Stimulated activated CD4-positive, alpha-beta T cell treated with anti-CD3 and anti-CD28 coated beads, Interleukin-4, amount 100 ng/mL, for 4 hours (primary cell): ENCODE measurements at regions not wholly inside any gene's neighbourhood (a gene's known extent, or its start where the extent isn't known, plus 50 kb on each side); places are given as distances from the start of the nearest gene placed in this dataset.

Source experiments
- DNase-seq, 2 experiments: peaks; one replicate each; pipeline ENCODE4 v3.0.0-alpha.2; 2020

DNA sequence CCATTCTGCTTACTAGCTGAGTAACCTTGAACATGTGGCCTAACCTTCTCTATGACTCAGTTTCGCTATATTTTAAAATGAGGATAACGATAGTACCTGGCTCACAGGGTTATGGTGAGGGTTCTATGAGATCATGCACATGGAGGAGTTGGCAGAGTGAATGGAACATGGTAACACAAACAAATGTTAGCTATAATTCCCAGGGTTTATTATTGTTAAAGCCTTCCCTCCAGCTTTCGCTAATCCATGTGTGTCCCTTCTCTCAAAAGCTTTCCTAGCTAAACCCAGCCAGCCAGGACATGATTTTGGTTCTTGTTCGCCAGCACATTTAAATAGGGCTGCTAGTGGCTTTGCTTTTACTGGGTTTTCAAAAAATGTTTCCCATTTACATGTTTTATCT is 361.0 kb upstream of the NFE2L3 start:
- DNase-seq, result no peak

DNA sequence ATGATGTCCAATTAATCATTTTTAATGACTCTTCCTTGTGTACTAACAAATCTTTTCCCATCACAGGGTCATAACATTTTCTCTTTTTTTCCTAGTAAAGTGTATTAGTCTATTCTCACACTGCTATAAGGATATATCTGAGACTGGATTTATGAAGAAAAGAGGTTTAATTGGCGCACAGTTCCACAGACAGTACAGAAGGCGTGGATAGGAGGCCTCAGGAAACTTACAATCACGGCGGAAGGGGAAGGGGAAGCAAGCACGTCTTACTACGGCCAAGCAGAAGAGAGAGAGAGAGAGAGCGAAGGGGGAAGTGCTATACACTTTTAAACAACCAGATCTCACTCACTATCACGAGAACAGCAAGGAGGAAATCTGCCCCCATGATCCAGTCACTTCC is 359.4 kb upstream of the NFE2L3 start:
- no peak for DNase-seq

DNA sequence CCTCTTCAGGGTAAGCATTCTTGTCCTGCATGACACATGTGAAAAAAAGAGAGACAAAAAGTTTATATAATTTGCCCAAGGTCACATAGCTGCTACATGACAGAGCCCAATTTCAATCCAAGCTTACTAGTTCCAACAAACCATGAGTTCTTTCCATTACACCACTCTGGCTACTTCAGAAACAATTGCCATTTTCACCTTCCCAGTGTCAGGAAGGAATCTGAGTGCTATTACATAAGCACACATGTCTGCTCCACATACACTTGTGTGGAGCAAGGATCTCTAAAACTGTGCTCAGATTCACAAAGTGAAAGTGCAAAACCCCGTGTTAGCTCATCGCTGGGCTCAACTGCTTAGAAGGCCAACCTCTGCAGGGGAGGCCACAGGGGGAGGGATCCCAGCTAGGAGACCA is 356.2 kb upstream of the NFE2L3 start:
- DNase-seq, result no peak

DNA sequence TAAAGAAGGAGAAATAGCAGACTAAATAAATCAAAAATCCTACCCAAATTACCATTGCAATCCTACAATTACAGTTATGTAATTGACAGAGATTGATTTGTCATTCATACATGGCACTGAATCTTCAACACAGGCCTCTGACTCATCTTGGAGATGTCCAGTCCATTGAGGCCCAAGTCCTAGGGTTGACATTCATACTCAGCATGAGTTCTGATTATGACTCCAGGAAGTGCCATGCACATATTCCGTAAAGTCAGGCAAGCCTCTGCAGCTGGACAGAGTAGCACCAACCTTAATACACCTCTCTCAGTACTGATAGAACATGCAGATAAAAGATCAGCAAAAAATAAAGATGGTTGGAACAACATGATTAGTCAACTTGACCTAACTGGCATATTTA is 353.7 kb upstream of the NFE2L3 start:
- no peak for DNase-seq

DNA sequence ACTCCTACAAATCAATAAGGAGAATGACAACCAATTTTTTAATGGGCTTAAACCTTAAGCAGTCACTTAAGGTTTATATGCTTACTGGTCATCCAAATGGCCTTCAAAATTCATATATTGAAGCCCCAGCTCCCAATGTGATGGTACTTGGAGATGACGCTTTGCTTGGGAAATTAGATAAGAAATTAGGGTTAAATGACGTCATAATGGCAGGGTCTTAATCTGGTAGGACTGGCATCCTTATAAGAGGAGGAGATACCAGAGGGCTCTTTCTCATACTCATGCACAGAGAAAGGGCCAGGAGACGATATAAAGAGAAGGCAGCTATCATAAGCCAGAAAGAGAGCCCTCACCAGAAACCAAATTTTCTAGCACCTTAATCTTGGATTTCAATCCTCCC is 350.8 kb upstream of the NFE2L3 start:
- DNase-seq, result no peak

DNA sequence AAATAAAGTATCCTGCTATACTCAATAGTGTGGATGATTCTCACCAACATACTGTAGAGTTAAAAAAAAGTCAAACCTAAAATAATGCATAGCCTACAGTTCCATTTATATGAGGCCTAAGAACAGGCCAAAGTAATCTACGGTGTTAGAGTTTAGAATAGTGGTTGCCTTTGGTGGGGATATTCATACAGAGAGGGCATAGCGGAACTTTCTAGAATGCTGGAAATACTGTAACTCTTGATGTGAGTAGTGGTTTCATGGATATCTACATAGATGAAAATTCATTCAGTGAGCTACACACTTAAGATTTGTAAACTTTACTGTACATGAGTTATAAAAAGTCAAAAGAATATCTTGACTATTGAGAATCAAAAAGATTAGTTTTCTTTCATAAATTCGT is 349.9 kb upstream of the NFE2L3 start:
- no peak for DNase-seq

DNA sequence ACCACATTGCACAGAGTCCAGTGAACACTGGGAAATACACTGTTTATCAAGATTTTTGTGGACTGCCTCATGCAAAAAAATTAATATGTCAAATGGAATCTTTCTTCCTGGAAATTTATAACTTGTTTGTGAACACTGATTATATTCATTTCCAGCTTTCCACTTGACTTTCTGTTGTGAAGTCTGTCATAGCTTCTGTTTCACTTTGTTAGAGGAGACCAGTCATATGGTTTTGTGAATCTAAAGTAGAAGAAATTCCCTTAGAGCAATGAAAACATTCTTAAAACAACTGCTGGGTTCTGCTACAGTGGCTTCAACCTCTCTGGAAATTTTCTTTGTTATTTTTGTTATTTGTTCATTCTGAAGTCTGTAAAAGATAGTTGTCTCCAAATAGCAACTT is 349.5 kb upstream of the NFE2L3 start:
- no peak for DNase-seq

DNA sequence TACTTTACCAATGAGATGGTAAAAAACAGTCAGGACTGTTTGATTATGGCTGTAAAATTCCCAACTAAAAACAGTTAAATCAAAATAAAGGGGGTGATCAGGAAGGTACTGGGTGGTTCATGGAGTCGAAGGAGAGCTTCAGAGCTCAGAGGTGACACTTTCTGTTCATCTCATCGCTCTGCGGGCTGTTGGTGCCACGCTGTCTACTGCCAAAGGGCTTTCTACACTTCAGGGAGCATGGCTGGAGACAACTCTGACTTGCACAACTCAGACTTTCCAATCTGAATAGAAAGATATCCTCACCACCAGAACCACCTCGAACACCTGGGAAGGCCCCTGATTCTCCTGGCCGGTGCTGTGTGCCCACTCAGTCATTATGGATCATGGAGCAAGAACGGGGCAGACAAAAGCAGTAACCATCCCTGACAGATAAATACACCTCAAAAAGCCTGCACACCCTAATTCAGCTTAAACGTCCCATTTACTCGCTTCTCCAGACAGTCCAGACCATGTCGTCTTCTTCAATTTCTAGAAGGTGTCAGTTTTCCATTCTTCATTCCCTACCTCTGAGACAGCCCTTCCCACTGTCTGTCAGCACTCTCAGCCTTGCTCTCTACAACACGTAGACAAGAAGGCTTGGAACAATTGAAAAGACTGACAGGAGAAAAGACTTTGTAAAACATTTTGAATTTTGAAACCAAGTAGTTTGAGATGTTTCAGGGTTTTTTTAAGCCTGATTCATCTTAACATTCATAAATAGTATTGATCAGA is 348.7 kb upstream of the NFE2L3 start:
- DNase-seq, result no peak

DNA sequence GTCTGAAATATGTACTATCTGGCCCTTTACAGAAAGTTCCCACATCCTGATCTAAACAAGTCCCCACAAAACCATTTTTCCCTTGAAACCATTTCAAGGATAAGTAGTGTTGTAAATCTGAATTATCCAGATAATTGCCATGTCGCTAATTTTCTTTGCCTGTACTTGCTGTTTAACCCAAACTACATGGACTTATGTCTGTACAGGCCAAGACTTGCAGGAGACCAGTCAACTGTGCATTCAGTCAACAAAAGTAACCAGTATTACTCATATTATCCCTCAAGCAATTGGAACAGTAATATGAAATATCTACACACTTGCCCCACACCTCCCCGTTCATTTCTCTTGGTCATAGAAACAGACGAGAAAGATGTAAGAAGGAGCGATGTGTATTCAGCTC is 347.8 kb upstream of the NFE2L3 start:
- no peak for DNase-seq

DNA sequence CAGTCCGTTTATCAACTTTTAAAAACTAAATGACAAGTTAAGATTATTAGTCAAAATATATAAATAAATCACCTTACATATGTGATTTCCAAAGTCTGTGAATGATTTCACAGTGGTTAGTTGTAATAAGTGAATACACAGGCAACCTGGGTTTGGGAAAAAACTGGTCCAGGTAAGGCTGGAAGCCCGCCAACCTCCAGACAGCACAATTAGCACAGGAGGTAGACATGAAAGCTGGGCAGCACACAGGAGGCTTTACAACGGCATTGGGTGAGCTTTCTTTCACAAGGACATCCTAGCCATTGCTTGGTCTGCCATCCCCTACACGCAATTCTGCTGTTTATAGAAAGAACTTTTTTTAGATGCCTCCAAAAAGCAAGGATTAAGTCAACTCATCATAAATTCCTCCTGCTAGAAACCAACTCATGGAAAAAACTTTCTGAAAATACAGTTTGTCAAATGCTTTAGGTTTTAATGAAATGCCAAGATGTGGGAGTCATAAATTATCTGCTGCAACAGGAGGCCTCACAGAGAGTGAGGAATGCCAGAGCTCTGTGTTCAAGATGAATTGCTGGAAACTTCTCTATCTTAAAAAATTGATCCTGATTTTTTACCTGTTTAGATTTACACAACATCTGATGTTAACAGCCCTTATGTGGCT is 346.8 kb upstream of the NFE2L3 start:
- no peak for DNase-seq

DNA sequence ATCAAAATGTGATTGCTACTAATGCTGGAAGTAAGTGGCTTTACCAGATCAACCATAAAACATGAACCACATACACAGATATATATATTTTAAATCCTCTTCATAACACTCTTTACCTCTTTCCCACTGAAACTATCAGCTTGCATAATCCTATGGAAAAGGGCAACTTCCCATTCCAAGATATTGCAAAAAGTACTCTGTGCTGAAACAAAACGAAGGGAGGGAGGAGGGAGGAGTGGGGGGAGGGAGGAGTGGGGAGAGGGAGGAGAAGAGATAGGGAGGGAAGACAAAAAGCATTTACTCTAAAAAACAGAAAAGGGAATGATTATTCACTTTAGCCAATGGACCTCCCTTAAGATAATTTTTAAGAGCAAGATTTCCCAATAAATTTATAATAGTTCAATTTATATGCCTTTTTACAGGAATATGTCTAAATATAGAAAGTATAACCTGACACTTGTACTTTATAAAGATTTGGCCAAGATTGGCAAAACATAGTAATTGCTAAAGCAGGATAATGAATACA is 344.8 kb upstream of the NFE2L3 start:
- no peak for DNase-seq

DNA sequence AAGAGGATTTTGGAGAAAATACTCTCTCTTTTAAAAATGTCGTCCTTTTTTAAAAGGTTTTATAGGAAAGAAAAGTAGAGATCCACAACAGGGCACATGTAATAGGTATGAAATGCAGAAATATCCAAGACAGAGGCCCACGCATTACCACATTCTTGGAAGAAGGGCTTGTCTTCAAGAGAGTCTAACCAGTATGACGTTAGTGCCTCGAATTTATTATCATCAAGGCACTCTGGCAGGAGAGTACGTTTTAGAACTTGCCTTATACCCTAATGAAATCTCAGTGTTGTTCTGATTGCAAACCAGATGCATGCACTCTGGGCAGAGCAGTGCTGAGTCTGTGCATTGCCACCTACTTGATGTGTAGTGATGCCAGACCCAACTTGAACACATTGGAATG is 342.6 kb upstream of the NFE2L3 start:
- no peak for DNase-seq

DNA sequence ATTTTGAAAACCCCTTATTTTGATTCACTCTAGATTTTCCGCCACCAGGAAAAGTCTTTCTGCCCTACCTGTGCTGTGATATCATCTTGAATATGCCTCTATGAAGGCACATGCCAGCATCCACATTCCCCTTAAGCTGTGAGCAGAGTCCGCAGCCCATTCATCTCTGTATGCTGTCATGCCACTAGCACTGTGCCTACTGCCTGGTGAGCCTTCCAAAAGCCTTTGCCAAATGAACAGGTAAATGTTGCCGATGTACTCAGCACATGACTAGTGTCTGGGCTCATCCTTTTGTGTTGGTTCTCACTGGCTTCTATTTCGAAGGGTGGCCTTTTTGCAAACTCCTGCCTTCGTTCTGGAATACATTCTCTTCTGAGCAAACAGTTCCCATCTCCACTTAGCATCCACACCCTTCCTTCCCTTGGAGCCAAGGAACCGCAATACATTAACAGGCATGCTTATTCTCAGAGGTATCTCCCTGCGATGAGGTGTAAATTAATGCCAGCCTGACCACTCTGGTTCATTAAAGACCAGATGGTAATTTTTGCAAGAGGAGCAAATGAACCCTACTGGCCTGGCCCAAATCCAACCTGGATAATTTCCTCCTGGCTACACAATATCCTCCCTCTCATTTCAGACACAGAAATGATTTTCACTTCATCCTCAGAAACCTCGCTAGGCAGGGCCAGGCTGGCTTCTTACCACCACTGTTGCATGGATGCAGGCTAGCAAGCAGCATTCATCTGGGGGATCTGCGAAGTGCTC is 339.7 kb upstream of the NFE2L3 start:
- no peak for DNase-seq

DNA sequence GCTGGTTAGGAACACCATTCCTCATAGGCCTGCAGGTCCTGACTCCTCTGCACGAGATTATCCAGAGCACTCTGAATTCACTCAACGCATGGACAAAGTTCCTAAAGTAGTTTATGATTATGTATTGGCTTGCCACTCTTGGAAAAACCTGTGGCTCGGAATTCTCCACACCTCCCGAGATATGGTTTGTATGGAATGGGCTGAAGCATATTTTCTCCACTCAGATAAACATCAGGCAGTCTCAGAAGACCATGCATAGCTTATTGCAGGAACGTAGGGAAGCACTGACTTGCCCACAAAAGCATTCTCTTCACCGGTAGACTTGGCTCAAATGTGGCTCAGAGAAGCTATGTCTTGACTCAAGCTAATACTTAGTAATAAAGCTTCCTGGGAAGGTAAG is 338.6 kb upstream of the NFE2L3 start:
- no peak for DNase-seq

DNA sequence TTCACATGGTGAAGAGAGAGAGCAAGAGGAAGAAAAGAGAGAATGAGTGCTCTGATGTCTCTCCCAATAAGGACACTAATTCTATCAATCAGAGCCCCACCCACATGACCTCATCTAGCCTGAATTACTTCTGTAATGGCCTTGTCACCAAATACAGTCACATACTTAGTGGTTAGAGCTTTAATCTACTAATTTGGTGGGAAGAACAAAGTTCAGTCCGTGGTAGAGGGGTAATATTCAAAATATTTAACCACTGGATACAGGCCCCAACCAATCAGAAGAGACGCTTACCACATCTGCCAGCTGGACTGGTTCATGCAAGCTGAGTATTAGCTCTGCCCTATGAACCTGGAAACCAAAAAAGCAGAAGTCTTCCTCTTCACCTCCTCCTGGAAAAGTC is 336.3 kb upstream of the NFE2L3 start:
- DNase-seq, result no peak

DNA sequence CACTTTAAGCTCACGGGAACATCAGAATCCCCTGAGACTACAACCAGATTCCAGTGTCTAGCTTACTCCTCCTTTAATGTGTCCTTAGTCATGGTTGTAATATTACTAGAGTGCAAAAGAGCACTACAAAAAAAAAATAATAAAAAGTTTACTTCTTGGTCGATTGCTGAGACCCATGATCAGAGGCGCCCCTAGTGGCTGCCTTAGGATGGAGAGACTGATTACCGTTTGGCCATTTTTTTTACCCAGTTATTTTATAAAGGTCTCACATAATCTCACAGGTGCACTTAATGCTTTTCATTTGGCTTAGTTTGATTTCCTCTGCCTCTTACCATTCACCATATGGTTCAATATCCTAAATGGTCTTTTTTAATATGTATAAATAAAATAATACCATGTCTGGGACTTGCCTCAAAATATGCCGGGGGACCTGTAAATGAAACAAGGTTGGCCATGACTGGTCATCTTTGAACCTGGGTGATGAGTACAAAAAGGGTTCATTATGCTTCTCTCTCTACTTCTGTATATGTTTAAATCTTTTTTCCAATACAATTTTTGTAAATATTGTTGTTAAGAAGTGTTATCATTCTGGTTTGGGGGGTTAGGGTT is 331.5 kb upstream of the NFE2L3 start:
- DNase-seq, result no peak

DNA sequence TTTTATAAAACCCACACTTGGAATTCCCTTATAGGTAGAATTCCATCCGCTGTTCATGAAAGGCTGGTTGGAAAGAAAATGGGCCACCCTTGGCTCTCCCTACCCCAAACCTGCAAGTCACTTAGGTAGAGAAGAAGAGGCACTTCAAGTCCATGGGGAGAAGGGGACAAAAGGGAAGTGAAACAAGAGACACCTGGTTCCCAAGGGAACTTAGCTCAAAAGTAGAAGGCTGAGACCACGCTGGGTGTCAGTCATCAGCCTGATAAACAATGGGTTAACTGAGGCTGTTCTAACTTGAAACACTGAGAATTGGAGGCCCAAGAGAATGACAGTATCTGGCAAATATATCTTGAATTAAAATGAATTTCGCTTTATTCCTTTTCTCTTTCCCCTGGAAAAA is 330.8 kb upstream of the NFE2L3 start:
- DNase-seq, result no peak

DNA sequence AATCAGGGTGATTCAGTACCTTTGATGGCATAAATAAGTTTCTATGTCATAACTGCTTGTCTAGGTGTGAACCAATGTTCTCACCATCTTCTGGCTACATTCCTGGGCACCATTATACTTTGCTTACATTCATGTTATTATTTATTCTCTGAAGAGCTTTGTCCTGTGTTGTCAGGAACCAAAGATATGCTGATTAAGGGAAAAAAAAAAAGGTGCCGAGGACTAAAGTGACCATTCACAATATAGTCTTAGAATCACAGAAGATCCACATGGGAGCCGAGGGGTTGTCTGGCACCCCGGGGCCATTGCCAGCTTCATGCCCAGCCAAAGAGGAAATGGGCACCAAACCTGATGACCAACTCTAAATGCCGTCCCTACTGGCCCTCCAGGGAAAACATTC is 329.2 kb upstream of the NFE2L3 start:
- no peak for DNase-seq

DNA sequence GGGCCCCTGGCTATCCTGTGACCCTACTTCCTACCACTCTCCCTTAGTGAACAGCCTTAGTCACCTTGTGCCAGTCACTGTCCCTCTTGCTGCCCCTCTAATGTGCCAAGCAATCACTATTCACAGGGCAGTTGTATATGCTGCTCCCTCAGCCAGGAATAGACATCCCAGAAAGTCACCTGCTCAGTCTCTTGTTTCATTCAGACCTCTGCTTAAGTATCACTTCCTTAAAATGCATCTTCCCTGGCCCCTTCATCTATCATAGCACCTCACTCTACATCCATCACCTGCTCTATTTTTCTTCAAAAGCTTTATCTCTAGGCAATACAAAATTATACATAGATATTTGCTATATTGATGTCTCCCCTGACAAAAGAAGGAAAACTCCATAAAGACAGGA is 328.4 kb upstream of the NFE2L3 start:
- DNase-seq, result no peak

DNA sequence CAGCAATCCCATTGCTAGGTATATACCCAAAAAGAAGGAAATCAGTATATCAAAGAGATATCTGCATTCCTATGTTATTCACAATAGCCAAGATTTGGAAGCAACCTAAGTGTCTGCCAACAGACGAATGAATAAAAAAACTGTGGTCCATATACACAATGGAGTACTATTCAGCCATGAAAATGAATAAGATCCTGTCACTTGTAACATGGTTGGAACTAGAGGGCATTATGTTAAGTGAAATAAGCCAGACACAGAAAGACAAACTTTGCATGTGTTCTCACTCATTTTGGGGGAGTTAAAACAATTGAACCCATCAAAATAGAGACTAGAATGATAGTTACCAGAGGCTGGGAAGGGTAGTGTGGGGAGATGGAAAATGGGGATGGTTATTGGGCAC is 323.5 kb upstream of the NFE2L3 start:
- DNase-seq, result no peak

DNA sequence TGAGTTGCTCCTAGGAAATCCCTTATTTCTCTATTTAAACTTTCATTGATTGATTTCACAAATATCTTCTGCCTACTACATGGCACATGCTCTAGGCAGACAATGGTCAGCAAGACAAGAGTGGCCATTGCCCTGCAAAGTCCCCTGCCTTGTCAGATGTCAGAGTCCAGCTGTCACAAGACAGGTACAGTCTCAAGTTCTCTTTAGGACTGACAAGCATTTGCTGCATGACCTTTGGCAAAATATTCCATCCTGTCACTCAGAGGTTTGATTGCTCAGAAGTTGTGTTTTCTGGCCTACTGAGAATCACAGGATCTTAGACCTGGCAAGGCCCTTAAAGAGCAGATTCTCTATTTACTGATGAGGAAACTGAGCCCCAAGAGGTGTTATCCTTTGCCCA is 322.3 kb upstream of the NFE2L3 start:
- DNase-seq, result no peak

DNA sequence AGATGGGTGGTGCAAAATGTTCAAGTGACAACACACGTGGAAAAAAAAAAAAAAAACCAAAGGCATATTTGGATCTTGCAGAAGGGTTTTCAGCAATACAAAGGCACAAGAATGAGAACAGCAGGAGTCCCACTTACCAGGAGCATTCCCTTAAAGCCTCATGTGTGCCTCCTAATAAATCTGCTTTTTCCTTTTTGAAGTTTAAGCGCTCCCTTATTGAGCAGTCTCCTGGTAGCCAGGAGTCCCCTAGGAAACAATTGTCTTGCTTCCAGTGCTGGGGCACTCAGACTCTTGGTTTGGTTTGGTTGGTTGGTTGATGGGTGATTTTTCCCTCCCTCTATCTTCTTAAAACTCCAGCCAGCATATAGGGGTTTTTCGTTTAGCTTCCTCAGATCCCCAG is 321.8 kb upstream of the NFE2L3 start:
- DNase-seq, result no peak

DNA sequence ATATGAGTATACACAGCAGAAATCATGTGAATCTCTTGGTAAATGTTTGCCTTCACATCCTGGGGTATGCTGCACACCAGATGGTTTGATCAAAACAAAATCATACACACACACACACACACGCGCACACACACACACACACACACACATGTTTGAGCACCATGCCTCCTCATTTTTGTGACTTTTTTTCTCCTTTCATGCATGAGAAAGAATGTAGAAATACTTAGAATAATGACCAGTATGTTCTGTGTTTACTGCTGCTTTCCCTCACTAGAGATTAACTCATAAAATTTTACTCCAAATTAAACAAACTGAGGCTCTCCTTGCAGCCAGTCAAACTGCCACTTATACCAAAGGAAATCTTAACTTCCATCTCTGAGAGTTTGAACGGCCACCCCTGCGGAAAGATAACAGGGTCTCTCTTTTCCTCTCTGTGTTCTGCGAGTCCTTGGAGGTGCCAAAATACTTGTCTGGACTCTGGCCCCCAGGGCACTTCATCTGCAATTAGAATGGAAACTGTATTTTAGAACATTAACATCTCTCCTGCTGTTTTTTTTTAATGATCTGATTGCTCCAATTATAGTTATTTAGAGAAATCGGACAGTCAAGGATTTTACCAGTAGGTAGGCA is 320.8 kb upstream of the NFE2L3 start:
- DNase-seq, result no peak
